GM23338 (cell line): ENCODE measurements at regions not wholly inside any gene's neighbourhood (a gene's known extent, or its start where the extent isn't known, plus 50 kb on each side); places are given as distances from the start of the nearest gene placed in this dataset.

Source experiments
- ATAC-seq: fragments of 200-7000 bp; cut with Tn5 transposase; 3 replicates; pipeline ENCODE4 v1.9.1; 2020
- DNase-seq: peaks from one replicate; pipeline ENCODE4 v3.0.0-alpha.2; 2015; ENCODE audit warnings: low spot score
- H2AFZ ChIP-seq: fragments of 200-600 bp; sonication (generic); 2 replicates; pipeline ENCODE4 v1.8.0; 2016; ENCODE audit warnings: antibody characterized with exemption, mild to moderate bottlenecking, moderate library complexity
- H3F3A ChIP-seq: fragments of 200-600 bp; sonication (generic); replicated peaks from 2 replicates; pipeline ENCODE4 v1.8.0; 2017; ENCODE audit warnings: antibody characterized with exemption, mixed run types, low read depth
- H3K27ac ChIP-seq: fragments of 200-600 bp; sonication (generic); 2 replicates; pipeline ENCODE4 v1.6.1; 2016; ENCODE audit warnings: low read depth
- H3K27me3 ChIP-seq: fragments of 200-600 bp; sonication (generic); 2 replicates; pipeline ENCODE4 v1.8.0; 2016; ENCODE audit warnings: mild to moderate bottlenecking, mixed run types, moderate library complexity; ENCODE audit not compliant: insufficient read depth
- H3K36me3 ChIP-seq: fragments of 200-600 bp; sonication (generic); 2 replicates; pipeline ENCODE4 v1.8.0; 2016; ENCODE audit warnings: mild to moderate bottlenecking; ENCODE audit not compliant: insufficient read depth
- H3K4me1 ChIP-seq: fragments of 200-600 bp; sonication (generic); 2 replicates; pipeline ENCODE4 v1.8.0; 2016; ENCODE audit warnings: mild to moderate bottlenecking, moderate library complexity; ENCODE audit not compliant: insufficient read depth
- H3K4me2 ChIP-seq: fragments of 200-600 bp; sonication (generic); 2 replicates; pipeline ENCODE4 v1.7.1; 2017; ENCODE audit warnings: mixed run types
- H3K4me3 ChIP-seq: fragments of 200-600 bp; sonication (generic); 2 replicates; pipeline ENCODE4 v1.6.1; 2016; ENCODE audit warnings: mixed run types
- H3K79me2 ChIP-seq: fragments of 200-600 bp; sonication (generic); replicated peaks from 2 replicates; pipeline ENCODE4 v1.8.0; 2017; ENCODE audit warnings: mild to moderate bottlenecking; ENCODE audit not compliant: insufficient read depth
- H3K9me2 ChIP-seq: fragments of 200-600 bp; sonication (generic); 2 replicates; pipeline ENCODE4 v1.8.0; 2017; ENCODE audit not compliant: insufficient read depth
- H4K20me1 ChIP-seq: fragments of 200-600 bp; sonication (generic); replicated peaks from 2 replicates; pipeline ENCODE4 v1.8.0; 2017; ENCODE audit warnings: mild to moderate bottlenecking; ENCODE audit not compliant: insufficient read depth
- H3K27ac Mint-ChIP-seq: 2 replicates; pipeline ENCODE4 v1.8.0; 2020; ENCODE audit warnings: inconsistent platforms, mild to moderate bottlenecking, moderate library complexity, mixed read lengths
- H3K27me3 Mint-ChIP-seq: 3 replicates; pipeline ENCODE4 v1.8.0; 2022; ENCODE audit warnings: low read depth, mild to moderate bottlenecking, moderate library complexity, mixed read lengths, inconsistent platforms; ENCODE audit not compliant: insufficient read depth, poor library complexity
- H3K36me3 Mint-ChIP-seq: 3 replicates; pipeline ENCODE4 v1.8.0; 2021; ENCODE audit warnings: low read depth, mild to moderate bottlenecking, inconsistent platforms, moderate library complexity, mixed read lengths
- H3K4me1 Mint-ChIP-seq: 3 replicates; pipeline ENCODE4 v1.8.0; 2020; ENCODE audit warnings: mild to moderate bottlenecking, inconsistent platforms, mixed read lengths
- H3K4me3 Mint-ChIP-seq: 3 replicates; pipeline ENCODE4 v1.8.0; 2021; ENCODE audit warnings: moderate library complexity, mild to moderate bottlenecking, inconsistent platforms, mixed read lengths
- H3K9me3 Mint-ChIP-seq: 3 replicates; pipeline ENCODE4 v1.8.0; 2020; ENCODE audit warnings: moderate library complexity, mild to moderate bottlenecking, inconsistent platforms, mixed read lengths
- CREB1 ChIP-seq: fragments of 250-450 bp; sonication (Bioruptor Pico); IDR thresholded peaks from 2 replicates; pipeline ENCODE4 v1.5.0; 2020; ENCODE audit warnings: low read depth, mild to moderate bottlenecking, moderate library complexity
- EZH2 ChIP-seq: fragments of 200-600 bp; sonication (generic); IDR thresholded peaks from one replicate; pipeline ENCODE4 v1.8.0; 2017; ENCODE audit warnings: antibody characterized with exemption, mild to moderate bottlenecking, low read depth; ENCODE audit not compliant: unreplicated experiment
- EZH2phosphoT487 ChIP-seq: fragments of 200-600 bp; sonication (generic); IDR thresholded peaks from one replicate; pipeline ENCODE4 v1.8.1; 2018; ENCODE audit warnings: antibody characterized with exemption; ENCODE audit not compliant: unreplicated experiment
- JUNB ChIP-seq: IDR thresholded peaks from one replicate; pipeline ENCODE4 v1.6.1; 2016; ENCODE audit warnings: antibody characterized with exemption; ENCODE audit not compliant: unreplicated experiment
- NANOG ChIP-seq: IDR thresholded peaks from 2 replicates; pipeline ENCODE4 v1.6.1; 2016; ENCODE audit warnings: antibody characterized with exemption, borderline replicate concordance
- POLR2AphosphoS5 ChIP-seq: IDR thresholded peaks from 2 replicates; pipeline ENCODE4 v1.6.1; 2016; ENCODE audit warnings: antibody characterized with exemption, low read depth
- STAT1 ChIP-seq: IDR thresholded peaks from one replicate; pipeline ENCODE4 v1.6.1; 2016; ENCODE audit warnings: antibody characterized with exemption; ENCODE audit not compliant: unreplicated experiment
- ZNF114 ChIP-seq: fragments of 250-450 bp; sonication (Bioruptor Pico); IDR thresholded peaks from 2 replicates; pipeline ENCODE4 v1.5.0; 2020; ENCODE audit warnings: mild to moderate bottlenecking, moderate library complexity
- ZNF331 ChIP-seq: fragments of 250-450 bp; sonication (Bioruptor Pico); IDR thresholded peaks from 2 replicates; pipeline ENCODE4 v1.5.0; 2020; ENCODE audit warnings: low read depth, mild to moderate bottlenecking, moderate library complexity
- TF ChIP-seq, protein P1 (sequence below): fragments of 250-450 bp; sonication (Bioruptor Pico); IDR thresholded peaks from 2 replicates; pipeline ENCODE4 v1.5.0; 2020; ENCODE audit warnings: mild to moderate bottlenecking, moderate library complexity
- TF ChIP-seq, protein P2 (sequence below), 2 experiments: fragments of 200-600 bp in 1 of 2; sonication (generic) in 1 of 2; conservative IDR thresholded peaks; 2 replicates each; pipeline versions ENCODE4 v1.5.1 to v1.6.1; 2016 to 2017; ENCODE audit warnings: antibody characterized with exemption in 2 of 2, low read depth in 2 of 2, mild to moderate bottlenecking in 2 of 2, moderate library complexity in 1 of 2
- TF ChIP-seq, protein P3 (sequence below): IDR thresholded peaks from one replicate; pipeline ENCODE4 v1.6.1; 2018; ENCODE audit warnings: antibody characterized with exemption; ENCODE audit not compliant: unreplicated experiment
- TF ChIP-seq, protein P4 (sequence below): IDR thresholded peaks from 2 replicates; pipeline ENCODE4 v1.6.1; 2016; ENCODE audit warnings: antibody characterized with exemption

DNA sequence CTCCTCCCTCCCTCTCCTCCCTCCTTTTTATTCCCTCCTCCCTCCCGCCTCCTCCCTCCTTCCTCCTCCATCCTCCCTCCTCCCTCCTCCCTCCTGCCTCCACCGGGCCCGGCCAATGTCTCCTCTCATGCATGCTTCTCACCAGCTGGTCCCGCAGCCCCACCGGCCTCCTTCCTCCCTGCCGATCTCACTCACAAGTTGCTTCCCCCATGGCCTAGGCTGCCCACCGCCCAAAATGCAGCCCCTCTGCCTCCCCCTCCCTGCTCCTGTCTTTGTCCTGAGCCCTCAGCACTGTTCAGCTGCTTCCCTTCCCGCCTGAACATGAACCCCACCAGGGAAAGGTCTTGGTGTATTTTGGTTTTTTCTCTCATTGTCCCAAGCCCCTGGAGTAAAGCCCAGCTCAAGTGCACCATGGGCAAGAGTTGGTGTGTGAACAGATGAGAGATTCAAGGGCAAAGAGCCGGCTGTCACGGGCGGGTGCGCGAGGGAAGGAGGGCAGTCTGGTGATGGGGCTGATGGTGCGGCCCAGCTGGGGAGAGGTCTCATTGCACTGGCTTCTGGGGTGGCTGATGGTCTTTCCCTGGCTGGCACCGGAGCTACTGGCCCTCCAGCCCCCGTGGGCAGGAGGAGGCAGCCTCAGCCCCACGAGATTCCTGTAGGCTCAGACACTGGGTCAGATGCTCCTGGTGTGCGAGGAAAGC is 117.6 kb downstream of the TWIST2 start:
- H3K9me2 ChIP-seq = no peaks in the 10 kb centered on the region
- H3K27ac ChIP-seq = no peak overlapping the region
- Mint-ChIP-seq H3K9me3 (no peaks in the 10 kb centered on the region; the same call in 1 of the 3 replicates), H3K27me3 (peaks cover 14% of the 10 kb centered on the region), H3K4me3 (no peak overlapping the region), H3K4me1 (peaks cover 7% of the 10 kb centered on the region), H3K27ac (no peak overlapping the region), H3K36me3 (no peaks in the 10 kb centered on the region; the same call in 2 of the 3 replicates)
- no peak overlapping the region for H2AFZ ChIP-seq
- no peaks in the 10 kb centered on the region for H4K20me1 ChIP-seq
- H3F3A ChIP-seq = no peaks in the 10 kb centered on the region
- no peaks in the 10 kb centered on the region for H3K4me1 ChIP-seq
- no peak for DNase-seq
- no peak for TF ChIP-seq NANOG
- no peak for TF ChIP-seq STAT1
- TF ChIP-seq POLR2AphosphoS5 = no peak
- TF ChIP-seq ZNF114 = no peak
- TF ChIP-seq, protein P1, sequence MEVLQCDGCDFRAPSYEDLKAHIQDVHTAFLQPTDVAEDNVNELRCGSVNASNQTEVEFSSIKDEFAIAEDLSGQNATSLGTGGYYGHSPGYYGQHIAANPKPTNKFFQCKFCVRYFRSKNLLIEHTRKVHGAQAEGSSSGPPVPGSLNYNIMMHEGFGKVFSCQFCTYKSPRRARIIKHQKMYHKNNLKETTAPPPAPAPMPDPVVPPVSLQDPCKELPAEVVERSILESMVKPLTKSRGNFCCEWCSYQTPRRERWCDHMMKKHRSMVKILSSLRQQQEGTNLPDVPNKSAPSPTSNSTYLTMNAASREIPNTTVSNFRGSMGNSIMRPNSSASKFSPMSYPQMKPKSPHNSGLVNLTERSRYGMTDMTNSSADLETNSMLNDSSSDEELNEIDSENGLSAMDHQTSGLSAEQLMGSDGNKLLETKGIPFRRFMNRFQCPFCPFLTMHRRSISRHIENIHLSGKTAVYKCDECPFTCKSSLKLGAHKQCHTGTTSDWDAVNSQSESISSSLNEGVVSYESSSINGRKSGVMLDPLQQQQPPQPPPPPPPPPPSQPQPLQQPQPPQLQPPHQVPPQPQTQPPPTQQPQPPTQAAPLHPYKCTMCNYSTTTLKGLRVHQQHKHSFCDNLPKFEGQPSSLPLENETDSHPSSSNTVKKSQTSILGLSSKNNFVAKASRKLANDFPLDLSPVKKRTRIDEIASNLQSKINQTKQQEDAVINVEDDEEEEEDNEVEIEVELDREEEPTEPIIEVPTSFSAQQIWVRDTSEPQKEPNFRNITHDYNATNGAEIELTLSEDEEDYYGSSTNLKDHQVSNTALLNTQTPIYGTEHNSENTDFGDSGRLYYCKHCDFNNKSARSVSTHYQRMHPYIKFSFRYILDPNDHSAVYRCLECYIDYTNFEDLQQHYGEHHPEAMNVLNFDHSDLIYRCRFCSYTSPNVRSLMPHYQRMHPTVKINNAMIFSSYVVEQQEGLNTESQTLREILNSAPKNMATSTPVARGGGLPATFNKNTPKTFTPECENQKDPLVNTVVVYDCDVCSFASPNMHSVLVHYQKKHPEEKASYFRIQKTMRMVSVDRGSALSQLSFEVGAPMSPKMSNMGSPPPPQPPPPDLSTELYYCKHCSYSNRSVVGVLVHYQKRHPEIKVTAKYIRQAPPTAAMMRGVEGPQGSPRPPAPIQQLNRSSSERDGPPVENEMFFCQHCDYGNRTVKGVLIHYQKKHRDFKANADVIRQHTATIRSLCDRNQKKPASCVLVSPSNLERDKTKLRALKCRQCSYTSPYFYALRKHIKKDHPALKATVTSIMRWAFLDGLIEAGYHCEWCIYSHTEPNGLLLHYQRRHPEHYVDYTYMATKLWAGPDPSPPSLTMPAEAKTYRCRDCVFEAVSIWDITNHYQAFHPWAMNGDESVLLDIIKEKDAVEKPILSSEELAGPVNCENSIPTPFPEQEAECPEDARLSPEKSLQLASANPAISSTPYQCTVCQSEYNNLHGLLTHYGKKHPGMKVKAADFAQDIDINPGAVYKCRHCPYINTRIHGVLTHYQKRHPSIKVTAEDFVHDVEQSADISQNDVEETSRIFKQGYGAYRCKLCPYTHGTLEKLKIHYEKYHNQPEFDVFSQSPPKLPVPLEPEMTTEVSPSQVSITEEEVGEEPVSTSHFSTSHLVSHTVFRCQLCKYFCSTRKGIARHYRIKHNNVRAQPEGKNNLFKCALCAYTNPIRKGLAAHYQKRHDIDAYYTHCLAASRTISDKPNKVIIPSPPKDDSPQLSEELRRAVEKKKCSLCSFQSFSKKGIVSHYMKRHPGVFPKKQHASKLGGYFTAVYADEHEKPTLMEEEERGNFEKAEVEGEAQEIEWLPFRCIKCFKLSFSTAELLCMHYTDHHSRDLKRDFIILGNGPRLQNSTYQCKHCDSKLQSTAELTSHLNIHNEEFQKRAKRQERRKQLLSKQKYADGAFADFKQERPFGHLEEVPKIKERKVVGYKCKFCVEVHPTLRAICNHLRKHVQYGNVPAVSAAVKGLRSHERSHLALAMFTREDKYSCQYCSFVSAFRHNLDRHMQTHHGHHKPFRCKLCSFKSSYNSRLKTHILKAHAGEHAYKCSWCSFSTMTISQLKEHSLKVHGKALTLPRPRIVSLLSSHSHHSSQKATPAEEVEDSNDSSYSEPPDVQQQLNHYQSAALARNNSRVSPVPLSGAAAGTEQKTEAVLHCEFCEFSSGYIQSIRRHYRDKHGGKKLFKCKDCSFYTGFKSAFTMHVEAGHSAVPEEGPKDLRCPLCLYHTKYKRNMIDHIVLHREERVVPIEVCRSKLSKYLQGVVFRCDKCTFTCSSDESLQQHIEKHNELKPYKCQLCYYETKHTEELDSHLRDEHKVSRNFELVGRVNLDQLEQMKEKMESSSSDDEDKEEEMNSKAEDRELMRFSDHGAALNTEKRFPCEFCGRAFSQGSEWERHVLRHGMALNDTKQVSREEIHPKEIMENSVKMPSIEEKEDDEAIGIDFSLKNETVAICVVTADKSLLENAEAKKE (CRISPR knock-in tag) = no peak
- no peak for TF ChIP-seq EZH2
- TF ChIP-seq, protein P2, sequence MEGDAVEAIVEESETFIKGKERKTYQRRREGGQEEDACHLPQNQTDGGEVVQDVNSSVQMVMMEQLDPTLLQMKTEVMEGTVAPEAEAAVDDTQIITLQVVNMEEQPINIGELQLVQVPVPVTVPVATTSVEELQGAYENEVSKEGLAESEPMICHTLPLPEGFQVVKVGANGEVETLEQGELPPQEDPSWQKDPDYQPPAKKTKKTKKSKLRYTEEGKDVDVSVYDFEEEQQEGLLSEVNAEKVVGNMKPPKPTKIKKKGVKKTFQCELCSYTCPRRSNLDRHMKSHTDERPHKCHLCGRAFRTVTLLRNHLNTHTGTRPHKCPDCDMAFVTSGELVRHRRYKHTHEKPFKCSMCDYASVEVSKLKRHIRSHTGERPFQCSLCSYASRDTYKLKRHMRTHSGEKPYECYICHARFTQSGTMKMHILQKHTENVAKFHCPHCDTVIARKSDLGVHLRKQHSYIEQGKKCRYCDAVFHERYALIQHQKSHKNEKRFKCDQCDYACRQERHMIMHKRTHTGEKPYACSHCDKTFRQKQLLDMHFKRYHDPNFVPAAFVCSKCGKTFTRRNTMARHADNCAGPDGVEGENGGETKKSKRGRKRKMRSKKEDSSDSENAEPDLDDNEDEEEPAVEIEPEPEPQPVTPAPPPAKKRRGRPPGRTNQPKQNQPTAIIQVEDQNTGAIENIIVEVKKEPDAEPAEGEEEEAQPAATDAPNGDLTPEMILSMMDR (conservative IDR thresholded peaks at IDR 0.05; ENCODE audit: low read depth in 2 of 2) = no peak
- TF ChIP-seq CREB1 (CRISPR knock-in tag) = no peak
- no peak for TF ChIP-seq EZH2phosphoT487
- TF ChIP-seq, protein P3, sequence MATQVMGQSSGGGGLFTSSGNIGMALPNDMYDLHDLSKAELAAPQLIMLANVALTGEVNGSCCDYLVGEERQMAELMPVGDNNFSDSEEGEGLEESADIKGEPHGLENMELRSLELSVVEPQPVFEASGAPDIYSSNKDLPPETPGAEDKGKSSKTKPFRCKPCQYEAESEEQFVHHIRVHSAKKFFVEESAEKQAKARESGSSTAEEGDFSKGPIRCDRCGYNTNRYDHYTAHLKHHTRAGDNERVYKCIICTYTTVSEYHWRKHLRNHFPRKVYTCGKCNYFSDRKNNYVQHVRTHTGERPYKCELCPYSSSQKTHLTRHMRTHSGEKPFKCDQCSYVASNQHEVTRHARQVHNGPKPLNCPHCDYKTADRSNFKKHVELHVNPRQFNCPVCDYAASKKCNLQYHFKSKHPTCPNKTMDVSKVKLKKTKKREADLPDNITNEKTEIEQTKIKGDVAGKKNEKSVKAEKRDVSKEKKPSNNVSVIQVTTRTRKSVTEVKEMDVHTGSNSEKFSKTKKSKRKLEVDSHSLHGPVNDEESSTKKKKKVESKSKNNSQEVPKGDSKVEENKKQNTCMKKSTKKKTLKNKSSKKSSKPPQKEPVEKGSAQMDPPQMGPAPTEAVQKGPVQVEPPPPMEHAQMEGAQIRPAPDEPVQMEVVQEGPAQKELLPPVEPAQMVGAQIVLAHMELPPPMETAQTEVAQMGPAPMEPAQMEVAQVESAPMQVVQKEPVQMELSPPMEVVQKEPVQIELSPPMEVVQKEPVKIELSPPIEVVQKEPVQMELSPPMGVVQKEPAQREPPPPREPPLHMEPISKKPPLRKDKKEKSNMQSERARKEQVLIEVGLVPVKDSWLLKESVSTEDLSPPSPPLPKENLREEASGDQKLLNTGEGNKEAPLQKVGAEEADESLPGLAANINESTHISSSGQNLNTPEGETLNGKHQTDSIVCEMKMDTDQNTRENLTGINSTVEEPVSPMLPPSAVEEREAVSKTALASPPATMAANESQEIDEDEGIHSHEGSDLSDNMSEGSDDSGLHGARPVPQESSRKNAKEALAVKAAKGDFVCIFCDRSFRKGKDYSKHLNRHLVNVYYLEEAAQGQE = no peak
- TF ChIP-seq JUNB = no peak
- TF ChIP-seq, protein P4, sequence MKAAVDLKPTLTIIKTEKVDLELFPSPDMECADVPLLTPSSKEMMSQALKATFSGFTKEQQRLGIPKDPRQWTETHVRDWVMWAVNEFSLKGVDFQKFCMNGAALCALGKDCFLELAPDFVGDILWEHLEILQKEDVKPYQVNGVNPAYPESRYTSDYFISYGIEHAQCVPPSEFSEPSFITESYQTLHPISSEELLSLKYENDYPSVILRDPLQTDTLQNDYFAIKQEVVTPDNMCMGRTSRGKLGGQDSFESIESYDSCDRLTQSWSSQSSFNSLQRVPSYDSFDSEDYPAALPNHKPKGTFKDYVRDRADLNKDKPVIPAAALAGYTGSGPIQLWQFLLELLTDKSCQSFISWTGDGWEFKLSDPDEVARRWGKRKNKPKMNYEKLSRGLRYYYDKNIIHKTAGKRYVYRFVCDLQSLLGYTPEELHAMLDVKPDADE = no peak
- TF ChIP-seq ZNF331 (CRISPR knock-in tag) = no peak
- H3K27me3 ChIP-seq = no peaks in the 10 kb centered on the region
- no peak overlapping the region for H3K4me2 ChIP-seq
- ATAC-seq = no peak
- no peak overlapping the region for H3K4me3 ChIP-seq
- no peaks in the 10 kb centered on the region for H3K79me2 ChIP-seq
- no peaks in the 10 kb centered on the region for H3K36me3 ChIP-seq
